ENCODE measurements at regions not wholly inside any gene's neighbourhood (a gene's known extent, or its start where the extent isn't known, plus 50 kb on each side); places are given as distances from the start of the nearest gene placed in this dataset.

- DNase-seq, result no peak
Observed at GRCh38 chr2:2765176-2765800, 434.2 kb upstream of the MYT1L start.

GRCh38 chr2:2764739-2765138 is 433.7 kb upstream of the MYT1L start:
- DNase-seq, result no peak

- no peak for DNase-seq
Observed at GRCh38 chr2:2764001-2764355, 432.9 kb upstream of the MYT1L start.

- DNase-seq, result peak; percentile 35
Observed at GRCh38 chr2:2763351-2764000, 432.4 kb upstream of the MYT1L start.

GRCh38 chr2:2762913-2763312 is 431.8 kb upstream of the MYT1L start:
- DNase-seq, result peak; percentile 54

- DNase-seq, result no peak
Observed at GRCh38 chr2:2762166-2762908, 431.3 kb upstream of the MYT1L start.

GRCh38 chr2:2758793-2759367 is 427.8 kb upstream of the MYT1L start:
- no peak for DNase-seq

GRCh38 chr2:2757764-2758163 is 426.7 kb upstream of the MYT1L start:
- DNase-seq, result no peak

- no peak for DNase-seq
Observed at GRCh38 chr2:2756886-2757285, 425.8 kb upstream of the MYT1L start.

GRCh38 chr2:2755990-2756389 is 424.9 kb upstream of the MYT1L start:
- DNase-seq, result no peak

- DNase-seq, result no peak
Observed at GRCh38 chr2:2754940-2755339, 423.9 kb upstream of the MYT1L start.

- no peak for DNase-seq
Observed at GRCh38 chr2:2751715-2752315, 420.7 kb upstream of the MYT1L start.

GRCh38 chr2:2750867-2751714 is 420.0 kb upstream of the MYT1L start:
- no peak for DNase-seq

- DNase-seq, result no peak
Observed at GRCh38 chr2:2749206-2749598, 418.1 kb upstream of the MYT1L start.

GRCh38 chr2:2748399-2749205 is 417.5 kb upstream of the MYT1L start:
- DNase-seq, result no peak

- no peak for DNase-seq
Observed at GRCh38 chr2:2747797-2748301, 416.8 kb upstream of the MYT1L start.

GRCh38 chr2:2746731-2747130 is 415.7 kb upstream of the MYT1L start:
- DNase-seq, result no peak

GRCh38 chr2:2744958-2745715 is 414.1 kb upstream of the MYT1L start:
- DNase-seq, result no peak

- no peak for DNase-seq
Observed at GRCh38 chr2:2744107-2744506, 413.0 kb upstream of the MYT1L start.

GRCh38 chr2:2743164-2743571 is 412.1 kb upstream of the MYT1L start:
- peak; percentile 86 for DNase-seq

All from tongue (tissue), 1 donor.